B cell (primary cell): ENCODE measurements at regions not wholly inside any gene's neighbourhood (a gene's known extent, or its start where the extent isn't known, plus 50 kb on each side); places are given as distances from the start of the nearest gene placed in this dataset.

Source experiments
- ATAC-seq: fragments of 200-7000 bp; cut with Tn5 transposase; one replicate; pipeline ENCODE4 v1.10.0; 2021; ENCODE audit warnings: low read depth, mild to moderate bottlenecking, moderate number of reproducible peaks, moderate library complexity
- CTCF ChIA-PET: fragments of 350-600 bp; sonication (Branson Sonifier 250); formaldehyde crosslinking; loops from one replicate; lab custom pipeline; 2021; ENCODE audit warnings: antibody characterized with exemption, inconsistent platforms; lab: Charles Lee
- POLR2A ChIA-PET: fragments of 350-600 bp; sonication (Branson Sonifier 250); formaldehyde crosslinking; loops from one replicate; lab custom pipeline; 2021; ENCODE audit warnings: antibody characterized with exemption; lab: Charles Lee
- DNase-seq: peaks from one replicate; pipeline ENCODE4 v3.0.0; 2013
- H2AFZ ChIP-seq: 2 replicates; pipeline ENCODE4 v1.6.1; 2012; ENCODE audit warnings: mild to moderate bottlenecking, low read depth, low read length; ENCODE audit not compliant: insufficient read depth, poor library complexity, severe bottlenecking
- H3K27ac ChIP-seq, 2 donors: 1 replicate in 1 of 2; 2 replicates in 1 of 2; pipeline ENCODE4 v1.5.1; 2012 to 2013; ENCODE audit warnings: low read length in 2 of 2, mild to moderate bottlenecking in 2 of 2, moderate library complexity in 1 of 2
- H3K27me3 ChIP-seq, 4 experiments: fragments of 200-600 bp in 1 of 4; sonication (generic) in 1 of 4; replicated peaks in 1 of 4; 1 replicate in 2 of 4; 2 replicates in 2 of 4; pipeline versions ENCODE4 v1.6.1 to v1.7.0; 2013 to 2016; ENCODE audit warnings: low read length in 3 of 4, mild to moderate bottlenecking in 2 of 4, mixed read lengths in 1 of 4, moderate library complexity in 1 of 4; ENCODE audit not compliant: insufficient read depth in 4 of 4, control insufficient read depth in 3 of 4; ENCODE audit errors: control extremely low read depth in 1 of 4
- H3K36me3 ChIP-seq, 2 experiments: replicated peaks in 1 of 2; 1 replicate in 1 of 2; 2 replicates in 1 of 2; pipeline versions ENCODE4 v1.6.1 to v1.7.1; 2013; ENCODE audit warnings: low read length in 1 of 2; ENCODE audit not compliant: insufficient read depth in 2 of 2, control insufficient read depth in 1 of 2; ENCODE audit errors: control extremely low read depth in 1 of 2, extremely low read depth in 1 of 2
- H3K4me1 ChIP-seq, 2 donors: fragments of 200-600 bp in 1 of 2; sonication (generic) in 1 of 2; 1 replicate in 1 of 2; 2 replicates in 1 of 2; pipeline versions ENCODE4 v1.5.1 to v1.6.1; 2013 to 2017; ENCODE audit warnings: low read length in 2 of 2; ENCODE audit not compliant: control insufficient read depth in 2 of 2, insufficient read depth in 2 of 2
- H3K4me2 ChIP-seq: replicated peaks from 2 replicates; pipeline ENCODE3; 2012; ENCODE audit warnings: mild to moderate bottlenecking, low read depth, low read length; ENCODE audit not compliant: poor library complexity, severe bottlenecking
- H3K4me3 ChIP-seq, 5 experiments: fragments of 200-600 bp in 1 of 5; sonication (generic) in 1 of 5; 1 replicate in 3 of 5; 2 replicates in 2 of 5; pipeline versions ENCODE4 v1.5.1 to v1.7.0; 2011 to 2016; ENCODE audit warnings: low read length in 4 of 5, mild to moderate bottlenecking in 4 of 5, low read depth in 2 of 5, control low read depth in 1 of 5, moderate library complexity in 1 of 5; ENCODE audit not compliant: insufficient read depth in 1 of 5; ENCODE audit errors: control extremely low read depth in 1 of 5, extremely low read depth in 1 of 5
- H3K79me2 ChIP-seq: fragments of 200-600 bp; sonication (generic); one replicate; pipeline ENCODE4 v1.6.0; 2016; ENCODE audit warnings: low read length; ENCODE audit not compliant: control insufficient read depth, insufficient read depth
- H3K9ac ChIP-seq: fragments of 200-600 bp; sonication (generic); 2 replicates; pipeline ENCODE4 v1.6.1; 2017; ENCODE audit warnings: mild to moderate bottlenecking, low read length, moderate library complexity
- H3K9me3 ChIP-seq, 3 donors: one replicate each; pipeline versions ENCODE4 v1.6.1 to v1.7.1; 2013; ENCODE audit warnings: low read length in 2 of 3; ENCODE audit not compliant: control insufficient read depth in 2 of 3, insufficient read depth in 1 of 3; ENCODE audit errors: control extremely low read depth in 1 of 3
- H4K20me1 ChIP-seq: 2 replicates; pipeline ENCODE4 v1.6.0; 2012; ENCODE audit warnings: mild to moderate bottlenecking, low read length; ENCODE audit not compliant: insufficient read depth, control insufficient read depth, poor library complexity, severe bottlenecking
- H3K27ac Mint-ChIP-seq: one replicate; pipeline ENCODE4 v1.8.0; 2021; ENCODE audit warnings: mixed read lengths
- H3K27me3 Mint-ChIP-seq: one replicate; pipeline ENCODE4 v1.8.0; 2021; ENCODE audit warnings: mixed read lengths
- H3K4me1 Mint-ChIP-seq: one replicate; pipeline ENCODE4 v1.8.0; 2021; ENCODE audit warnings: mixed read lengths
- H3K4me3 Mint-ChIP-seq: one replicate; pipeline ENCODE4 v1.8.0; 2021; ENCODE audit warnings: mixed read lengths
- H3K9me3 Mint-ChIP-seq: one replicate; pipeline ENCODE4 v1.8.0; 2022; ENCODE audit warnings: mixed read lengths; ENCODE audit not compliant: insufficient read depth
- CTCF ChIP-seq: fragments of 200-600 bp; IDR thresholded peaks from one replicate; pipeline ENCODE4 v1.8.0; 2022; ENCODE audit warnings: antibody characterized with exemption, mild to moderate bottlenecking
- EZH2 ChIP-seq: IDR thresholded peaks from 2 replicates; pipeline ENCODE4 v1.6.1; 2012; ENCODE audit warnings: borderline replicate concordance, low read depth, mild to moderate bottlenecking, moderate library complexity, low read length; ENCODE audit not compliant: insufficient read depth, poor library complexity, severe bottlenecking
- WGBS: methylation state at CpG from one replicate; pipeline ENCODE4 v1.1.5; 2013; ENCODE audit warnings: missing lambda C conversion rate; ENCODE audit not compliant: insufficient coverage; 5-methylcytosine and 5-hydroxymethylcytosine counted together
- intact Hi-C: fragments of 100-400 bp; cut with micrococcal nuclease; formaldehyde crosslinking; loops from one replicate; pipeline ENCODE4 v1.10.0; 2022

- Histone ChIP-seq H3K27me3 (peaks cover 0 to 11% (median 1%) of the 10 kb centered on the region in 4 experiments), H3K9me3 (peaks cover 0 to 2% (median 0%) of the 10 kb centered on the region in 3 donors), H3K4me1 (no peaks in the 10 kb centered on the region), H3K4me2 (no peak overlapping the region), H3K4me3 (no peak overlapping the region), H3K9ac (no peak overlapping the region), H3K79me2 (no peaks in the 10 kb centered on the region), H3K36me3 (no peaks in the 10 kb centered on the region), H2AFZ (no peak overlapping the region), H4K20me1 (no peaks in the 10 kb centered on the region), H3K27ac (no peak overlapping the region)
- Mint-ChIP-seq H3K4me3 (no peak overlapping the region), H3K4me1 (no peaks in the 10 kb centered on the region), H3K27ac (no peak overlapping the region), H3K27me3 (peaks cover 15% of the 10 kb centered on the region), H3K9me3 (no peaks in the 10 kb centered on the region)
- CTCF ChIA-PET, result no interaction called here
- POLR2A ChIA-PET, result interaction anchor here (0.6 kb wide), 1 partner anchor 224 kb away, joined by 4 read pairs; no protein-coding TSS in a partner anchor
- WGBS, result 65% methylated on average over 20 of the region's 30 CpGs
- TF ChIP-seq CTCF (no peak), EZH2 (no peak)
- no peak for DNase-seq
- no peak for ATAC-seq
- intact Hi-C loops, result no loop called here
Observed at GRCh38 chr12:132386926-132387497, 57.6 kb upstream of the GALNT9 start.

GRCh38 chr12:132385923-132386751, 56.7 kb upstream of the GALNT9 start:
- TF ChIP-seq EZH2 (no peak), CTCF (no peak)
- no peak for ATAC-seq
- intact Hi-C loops, result no loop called here
- POLR2A ChIA-PET, result no interaction called here
- no peak overlapping the region for H3K9ac ChIP-seq
- no peaks in the 10 kb centered on the region for H4K20me1 ChIP-seq
- Mint-ChIP-seq H3K9me3 (no peaks in the 10 kb centered on the region), H3K4me1 (no peaks in the 10 kb centered on the region), H3K27me3 (peaks cover 12% of the 10 kb centered on the region), H3K4me3 (no peak overlapping the region), H3K27ac (no peak overlapping the region)
- CTCF ChIA-PET, result no interaction called here
- 62% methylated on average over 36 of the region's 36 CpGs for WGBS
- no peak overlapping the region for H3K27ac ChIP-seq
- H3K36me3 ChIP-seq, result no peaks in the 10 kb centered on the region
- H2AFZ ChIP-seq, result no peak overlapping the region
- peaks cover 0 to 2% (median 0%) of the 10 kb centered on the region in 3 donors for H3K9me3 ChIP-seq
- no peak overlapping the region for H3K4me3 ChIP-seq
- no peak for DNase-seq
- H3K79me2 ChIP-seq, result no peaks in the 10 kb centered on the region
- H3K4me1 ChIP-seq, result no peaks in the 10 kb centered on the region
- no peak overlapping the region for H3K4me2 ChIP-seq
- H3K27me3 ChIP-seq, result peaks cover 0 to 11% (median 1%) of the 10 kb centered on the region in 4 experiments
